PC-9 (cell line): ENCODE measurements at regions not wholly inside any gene's neighbourhood (a gene's known extent, or its start where the extent isn't known, plus 50 kb on each side); places are given as distances from the start of the nearest gene placed in this dataset.

ENCODE experiments used
- BruUV-seq: library from RNA; stranded (reverse); fragments of 400-500 nt; replicated peaks from 2 replicates; lab custom pipeline; 2021; lab: Mats Ljungman, UMichigan
- CTCF ChIA-PET: fragments of 300-600 bp; sonication (Branson Sonifier 250); formaldehyde crosslinking; loops from one replicate; lab custom pipeline; 2022; ENCODE audit warnings: antibody characterized with exemption; lab: Charles Lee
- POLR2A ChIA-PET: fragments of 300-600 bp; sonication (Branson Sonifier 250); formaldehyde crosslinking; loops from one replicate; lab custom pipeline; 2022; ENCODE audit warnings: antibody characterized with exemption; ENCODE audit not compliant: unreplicated experiment; lab: Charles Lee
- DNase-seq, 2 experiments: peaks; one replicate each; pipeline versions ENCODE4 v3.0.0 to v3.0.0-alpha.2; 2015 to 2022; ENCODE audit warnings: mixed read lengths in 1 of 2
- H2AFZ ChIP-seq: fragments of 200-600 bp; sonication (generic); 2 replicates; pipeline ENCODE4 v1.8.1; 2017; ENCODE audit warnings: antibody characterized with exemption
- H3F3A ChIP-seq: fragments of 200-600 bp; sonication (generic); 2 replicates; pipeline ENCODE4 v1.8.1; 2017; ENCODE audit warnings: antibody characterized with exemption, mild to moderate bottlenecking, low read depth; ENCODE audit not compliant: insufficient read depth
- H3K27ac ChIP-seq: fragments of 200-600 bp; sonication (generic); 2 replicates; pipeline ENCODE4 v1.6.1; 2016; ENCODE audit warnings: mixed run types
- H3K27me3 ChIP-seq: fragments of 200-600 bp; sonication (generic); 2 replicates; pipeline ENCODE4 v1.6.1; 2016; ENCODE audit warnings: low read depth, mixed run types; ENCODE audit not compliant: insufficient read depth
- H3K36me3 ChIP-seq: fragments of 200-600 bp; sonication (generic); 2 replicates; pipeline ENCODE4 v1.6.1; 2016; ENCODE audit warnings: low read depth, mixed run types
- H3K4me1 ChIP-seq: fragments of 200-600 bp; sonication (generic); replicated peaks from 2 replicates; pipeline ENCODE4 v1.6.1; 2016; ENCODE audit warnings: mixed run types; ENCODE audit not compliant: insufficient read depth
- H3K4me2 ChIP-seq: fragments of 200-600 bp; sonication (generic); 2 replicates; pipeline ENCODE4 v1.6.1; 2017; ENCODE audit warnings: mixed run types
- H3K4me3 ChIP-seq: fragments of 200-600 bp; sonication (generic); 2 replicates; pipeline ENCODE4 v1.6.1; 2016; ENCODE audit warnings: mixed run types
- H3K79me2 ChIP-seq: fragments of 200-600 bp; sonication (generic); 2 replicates; pipeline ENCODE4 v1.6.1; 2017; ENCODE audit warnings: low read depth, mixed run types
- H3K9me2 ChIP-seq: fragments of 200-600 bp; sonication (generic); 2 replicates; pipeline ENCODE4 v1.8.1; 2017; ENCODE audit warnings: mild to moderate bottlenecking; ENCODE audit not compliant: insufficient read depth
- H3K9me3 ChIP-seq: fragments of 200-600 bp; sonication (generic); 2 replicates; pipeline ENCODE4 v1.8.1; 2016; ENCODE audit warnings: low read depth; ENCODE audit not compliant: insufficient read depth
- H4K20me1 ChIP-seq: fragments of 200-600 bp; sonication (generic); 2 replicates; pipeline ENCODE4 v1.8.1; 2017; ENCODE audit not compliant: insufficient read depth
- EZH2 ChIP-seq: fragments of 200-600 bp; sonication (generic); IDR thresholded peaks from 2 replicates; pipeline ENCODE4 v1.8.0; 2017; ENCODE audit warnings: antibody characterized with exemption, low read depth
- intact Hi-C: fragments of 100-400 bp; cut with micrococcal nuclease; formaldehyde crosslinking; loops from one replicate; pipeline ENCODE4 v1.10.0; 2022; ENCODE audit not compliant: unreplicated experiment
- TF ChIP-seq, protein P1 (sequence below): fragments of 200-600 bp; sonication (generic); conservative IDR thresholded peaks from 2 replicates; pipeline ENCODE4 v1.6.1; 2017; ENCODE audit warnings: mixed run types, antibody characterized with exemption, mild to moderate bottlenecking, moderate library complexity

DNA sequence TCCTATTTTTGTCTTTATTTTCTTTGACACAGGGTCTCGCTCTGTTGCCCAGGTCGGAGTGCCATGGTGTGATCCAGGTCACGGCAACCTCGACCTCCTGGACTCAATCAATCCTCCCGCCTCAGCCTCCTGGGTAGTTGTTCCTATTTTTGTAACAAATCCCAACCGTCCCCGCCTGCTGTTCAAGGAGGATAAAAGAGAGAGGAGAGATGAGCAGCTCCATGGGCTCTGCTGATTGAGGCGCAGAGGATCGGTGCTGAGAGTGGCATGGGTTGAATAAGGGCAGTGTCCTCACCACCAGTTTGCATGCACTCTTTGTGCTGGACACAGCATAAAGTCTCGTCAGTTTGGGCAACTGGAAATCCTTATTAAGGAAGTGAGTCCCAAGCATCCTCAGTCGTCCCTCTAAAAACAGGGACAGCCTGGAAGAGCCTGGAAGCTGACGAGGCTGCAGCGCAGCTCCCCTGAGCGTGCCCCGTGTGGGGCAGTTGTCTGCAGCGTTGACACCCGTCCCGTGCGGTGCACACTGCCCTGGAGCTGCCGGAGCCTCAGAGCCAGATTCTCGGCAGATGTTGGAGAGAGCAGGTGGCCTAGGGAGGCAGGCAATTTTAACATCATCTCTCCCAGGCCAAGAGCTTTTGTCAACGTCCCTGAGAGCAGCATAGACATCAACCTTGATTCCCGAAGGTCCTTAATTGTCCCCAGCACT is 404.2 kb upstream of the RNF32 start:
- ChIA-PET CTCF (no interaction called here), POLR2A (no interaction called here)
- H3K79me2 ChIP-seq, result no peaks in the 10 kb centered on the region
- no peaks in the 10 kb centered on the region for H3K36me3 ChIP-seq
- BruUV-seq, result no TSS peak
- no peaks in the 10 kb centered on the region for H3K9me2 ChIP-seq
- H3K27me3 ChIP-seq, result peaks cover 96% of the 10 kb centered on the region
- H3K4me1 ChIP-seq, result no peaks in the 10 kb centered on the region
- no peak overlapping the region for H3K4me3 ChIP-seq
- no peaks in the 10 kb centered on the region for H3F3A ChIP-seq
- no peak for DNase-seq
- H3K27ac ChIP-seq, result no peak overlapping the region
- no peaks in the 10 kb centered on the region for H3K9me3 ChIP-seq
- H3K4me2 ChIP-seq, result no peak overlapping the region
- no peak overlapping the region for H2AFZ ChIP-seq
- intact Hi-C loops, result no loop called here
- no peaks in the 10 kb centered on the region for H4K20me1 ChIP-seq
- peak; percentile 51; the same call in 1 of the 2 replicates for TF ChIP-seq EZH2
- TF ChIP-seq, protein P1, sequence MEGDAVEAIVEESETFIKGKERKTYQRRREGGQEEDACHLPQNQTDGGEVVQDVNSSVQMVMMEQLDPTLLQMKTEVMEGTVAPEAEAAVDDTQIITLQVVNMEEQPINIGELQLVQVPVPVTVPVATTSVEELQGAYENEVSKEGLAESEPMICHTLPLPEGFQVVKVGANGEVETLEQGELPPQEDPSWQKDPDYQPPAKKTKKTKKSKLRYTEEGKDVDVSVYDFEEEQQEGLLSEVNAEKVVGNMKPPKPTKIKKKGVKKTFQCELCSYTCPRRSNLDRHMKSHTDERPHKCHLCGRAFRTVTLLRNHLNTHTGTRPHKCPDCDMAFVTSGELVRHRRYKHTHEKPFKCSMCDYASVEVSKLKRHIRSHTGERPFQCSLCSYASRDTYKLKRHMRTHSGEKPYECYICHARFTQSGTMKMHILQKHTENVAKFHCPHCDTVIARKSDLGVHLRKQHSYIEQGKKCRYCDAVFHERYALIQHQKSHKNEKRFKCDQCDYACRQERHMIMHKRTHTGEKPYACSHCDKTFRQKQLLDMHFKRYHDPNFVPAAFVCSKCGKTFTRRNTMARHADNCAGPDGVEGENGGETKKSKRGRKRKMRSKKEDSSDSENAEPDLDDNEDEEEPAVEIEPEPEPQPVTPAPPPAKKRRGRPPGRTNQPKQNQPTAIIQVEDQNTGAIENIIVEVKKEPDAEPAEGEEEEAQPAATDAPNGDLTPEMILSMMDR, result no peak

GRCh38 chr7:156234666-156235494 is 405.7 kb upstream of the RNF32 start:
- H2AFZ ChIP-seq, result no peak overlapping the region
- H3K27ac ChIP-seq, result no peak overlapping the region
- DNase-seq, result no peak
- H3K9me2 ChIP-seq, result no peaks in the 10 kb centered on the region
- H3K27me3 ChIP-seq, result peaks cover 95% of the 10 kb centered on the region
- TF ChIP-seq EZH2, result no peak
- TF ChIP-seq, protein P1, result no peak
- CTCF ChIA-PET, result no interaction called here
- no peaks in the 10 kb centered on the region for H3K4me1 ChIP-seq
- no TSS peak for BruUV-seq
- H3F3A ChIP-seq, result no peaks in the 10 kb centered on the region
- no peaks in the 10 kb centered on the region for H4K20me1 ChIP-seq
- no peaks in the 10 kb centered on the region for H3K79me2 ChIP-seq
- intact Hi-C loops, result no loop called here
- H3K36me3 ChIP-seq, result no peaks in the 10 kb centered on the region
- no peak overlapping the region for H3K4me2 ChIP-seq
- POLR2A ChIA-PET, result no interaction called here
- no peaks in the 10 kb centered on the region for H3K9me3 ChIP-seq
- H3K4me3 ChIP-seq, result no peak overlapping the region

DNA sequence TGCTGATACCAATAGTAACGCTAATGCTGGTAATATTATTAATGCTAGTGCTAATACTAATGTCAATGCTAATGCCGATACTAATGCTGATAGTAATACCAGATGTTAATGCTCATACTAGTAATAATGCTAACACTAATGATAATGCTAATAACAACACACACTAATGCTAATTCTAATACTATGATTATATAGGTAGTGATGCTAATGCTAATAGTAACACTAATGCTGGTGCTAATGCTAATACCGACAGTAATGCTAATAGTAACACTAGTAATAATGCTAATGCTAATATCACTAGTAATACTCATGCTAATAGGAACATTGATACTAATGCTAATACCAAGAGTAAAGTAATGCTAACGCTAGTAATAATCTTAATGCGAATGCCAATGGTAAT is 406.4 kb upstream of the RNF32 start:
- ChIA-PET CTCF (no interaction called here), POLR2A (no interaction called here)
- H3K27ac ChIP-seq, result no peak overlapping the region
- peaks cover 88% of the 10 kb centered on the region for H3K27me3 ChIP-seq
- no peak overlapping the region for H3K4me3 ChIP-seq
- TF ChIP-seq EZH2, result no peak
- TF ChIP-seq, protein P1, result no peak
- H4K20me1 ChIP-seq, result no peaks in the 10 kb centered on the region
- no peaks in the 10 kb centered on the region for H3K9me3 ChIP-seq
- no peak for DNase-seq
- intact Hi-C loops, result no loop called here
- no peaks in the 10 kb centered on the region for H3K79me2 ChIP-seq
- H3K4me2 ChIP-seq, result no peak overlapping the region
- H3K4me1 ChIP-seq, result no peaks in the 10 kb centered on the region
- H2AFZ ChIP-seq, result no peak overlapping the region
- no peaks in the 10 kb centered on the region for H3F3A ChIP-seq
- H3K9me2 ChIP-seq, result no peaks in the 10 kb centered on the region
- H3K36me3 ChIP-seq, result no peaks in the 10 kb centered on the region
- no TSS peak for BruUV-seq
